ENCODE measurements at regions not wholly inside any gene's neighbourhood (a gene's known extent, or its start where the extent isn't known, plus 50 kb on each side); places are given as distances from the start of the nearest gene placed in this dataset.

DNA sequence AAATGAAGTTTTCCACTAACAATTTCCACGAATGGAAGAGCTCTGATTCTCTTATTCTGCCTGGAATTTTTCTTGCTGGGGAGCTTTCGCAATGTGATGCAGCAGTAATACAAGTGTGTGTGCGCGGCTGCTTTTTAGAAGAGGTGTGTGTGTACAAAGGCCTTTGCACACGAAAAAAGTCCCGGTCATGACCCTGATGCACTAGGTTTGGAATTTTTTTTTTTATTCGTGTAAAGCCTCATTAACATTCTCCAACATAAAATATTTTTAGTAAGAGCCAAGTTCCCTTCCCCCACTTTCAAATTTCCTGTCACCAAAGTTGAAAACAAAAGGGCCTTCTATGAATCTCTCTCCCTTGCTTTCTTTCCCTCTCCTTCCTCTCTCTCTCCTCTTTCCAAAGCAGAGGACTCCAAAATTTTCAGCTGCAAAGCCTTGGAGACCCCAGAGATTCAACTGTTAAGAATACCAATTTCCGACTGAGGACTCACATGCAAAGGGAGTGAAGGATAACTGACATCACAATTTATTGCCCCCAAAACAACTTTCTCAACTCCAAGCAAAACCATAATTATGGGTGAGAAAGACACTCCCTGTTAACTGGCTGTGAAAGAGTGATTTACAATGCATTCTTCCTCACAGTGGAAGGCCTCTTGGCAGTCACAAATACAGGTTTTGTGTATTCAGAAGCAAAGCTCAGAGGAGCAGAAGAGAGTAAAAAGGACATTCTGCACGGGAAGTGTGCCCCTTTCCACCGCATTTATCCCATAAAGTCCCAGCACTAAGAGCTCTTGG, 421.2 kb upstream of the JARID2 start:
- intact Hi-C loops (cut with DNase I; ENCODE audit: low total_unique reads) = no loop called here
- no peak overlapping the region for H3K27ac ChIP-seq
- H3K27me3 ChIP-seq = no peaks in the 10 kb centered on the region
- H3K36me3 ChIP-seq = no peaks in the 10 kb centered on the region
- DNase-seq (no peak), ATAC-seq (no peak)
- no peaks in the 10 kb centered on the region for H3K9me3 ChIP-seq
- H3K4me1 ChIP-seq = no peaks in the 10 kb centered on the region
- no peak for TF ChIP-seq POLR2A (IDR thresholded peaks at IDR 0.05)
- TF ChIP-seq, protein P1, sequence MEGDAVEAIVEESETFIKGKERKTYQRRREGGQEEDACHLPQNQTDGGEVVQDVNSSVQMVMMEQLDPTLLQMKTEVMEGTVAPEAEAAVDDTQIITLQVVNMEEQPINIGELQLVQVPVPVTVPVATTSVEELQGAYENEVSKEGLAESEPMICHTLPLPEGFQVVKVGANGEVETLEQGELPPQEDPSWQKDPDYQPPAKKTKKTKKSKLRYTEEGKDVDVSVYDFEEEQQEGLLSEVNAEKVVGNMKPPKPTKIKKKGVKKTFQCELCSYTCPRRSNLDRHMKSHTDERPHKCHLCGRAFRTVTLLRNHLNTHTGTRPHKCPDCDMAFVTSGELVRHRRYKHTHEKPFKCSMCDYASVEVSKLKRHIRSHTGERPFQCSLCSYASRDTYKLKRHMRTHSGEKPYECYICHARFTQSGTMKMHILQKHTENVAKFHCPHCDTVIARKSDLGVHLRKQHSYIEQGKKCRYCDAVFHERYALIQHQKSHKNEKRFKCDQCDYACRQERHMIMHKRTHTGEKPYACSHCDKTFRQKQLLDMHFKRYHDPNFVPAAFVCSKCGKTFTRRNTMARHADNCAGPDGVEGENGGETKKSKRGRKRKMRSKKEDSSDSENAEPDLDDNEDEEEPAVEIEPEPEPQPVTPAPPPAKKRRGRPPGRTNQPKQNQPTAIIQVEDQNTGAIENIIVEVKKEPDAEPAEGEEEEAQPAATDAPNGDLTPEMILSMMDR (IDR thresholded peaks at IDR 0.05 in 4 of 5, conservative IDR thresholded peaks at IDR 0.05 in 1 of 5) = no peak
- in situ Hi-C loops (cut with MboI; ENCODE audit: low sequenced_read_pairs in 4 of 4) = no loop called here
- no peak overlapping the region for H3K4me3 ChIP-seq

DNA sequence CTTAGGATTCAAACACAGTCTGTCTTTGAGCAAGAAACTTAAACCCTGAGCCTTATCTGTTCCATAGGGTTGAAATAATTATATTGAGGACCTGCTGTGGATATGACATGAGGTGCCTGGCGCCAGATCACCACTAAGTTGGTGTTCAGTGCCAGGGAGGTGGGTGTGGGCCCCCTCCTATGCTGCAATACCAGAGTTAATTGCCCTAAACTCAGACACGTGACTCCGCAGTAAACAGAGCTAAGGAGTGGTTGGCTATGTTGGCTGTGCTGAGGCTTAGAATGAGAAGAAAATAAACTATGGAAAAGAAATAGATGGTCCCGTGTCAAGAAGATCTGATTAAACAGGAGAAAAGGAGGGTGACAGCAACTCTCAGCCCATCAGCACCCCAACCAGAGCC, 419.4 kb upstream of the JARID2 start:
- DNase-seq = no peak
- Histone ChIP-seq H3K27ac (no peak overlapping the region), H3K4me3 (no peak overlapping the region), H3K36me3 (no peaks in the 10 kb centered on the region), H3K9me3 (no peaks in the 10 kb centered on the region), H3K4me1 (no peaks in the 10 kb centered on the region), H3K27me3 (no peaks in the 10 kb centered on the region)
- intact Hi-C loops (cut with DNase I; ENCODE audit: low total_unique reads) = no loop called here
- ATAC-seq = no peak
- in situ Hi-C loops (cut with MboI; ENCODE audit: low sequenced_read_pairs in 4 of 4) = no loop called here
- TF ChIP-seq, protein P1 (IDR thresholded peaks at IDR 0.05 in 4 of 5, conservative IDR thresholded peaks at IDR 0.05 in 1 of 5) = no peak
- TF ChIP-seq POLR2A (IDR thresholded peaks at IDR 0.05) = no peak

DNA sequence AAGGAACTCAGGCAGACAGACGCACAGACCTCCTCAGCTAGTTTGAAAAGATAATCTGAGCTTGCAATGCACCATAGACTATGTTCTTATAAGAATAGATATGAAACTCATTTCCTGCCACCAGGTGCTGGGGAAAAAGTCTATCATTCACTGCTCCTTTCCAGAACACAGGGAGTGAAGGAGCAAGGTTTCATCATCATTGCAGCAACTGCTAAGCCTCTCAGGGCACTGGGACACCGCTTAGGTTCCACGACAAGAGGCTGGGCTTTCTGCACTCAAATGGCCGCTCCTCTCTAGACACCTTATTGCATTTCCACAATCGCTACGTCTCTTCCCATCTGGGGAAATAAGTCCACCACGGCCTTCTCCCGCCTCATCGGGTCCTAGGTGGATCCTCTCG, 418.5 kb upstream of the JARID2 start:
- in situ Hi-C loops (cut with MboI; ENCODE audit: low sequenced_read_pairs in 4 of 4) (no loop called here), intact Hi-C loops (cut with DNase I; ENCODE audit: low total_unique reads) (no loop called here)
- Histone ChIP-seq H3K36me3 (no peaks in the 10 kb centered on the region), H3K4me1 (no peaks in the 10 kb centered on the region), H3K9me3 (no peaks in the 10 kb centered on the region), H3K27me3 (no peaks in the 10 kb centered on the region), H3K27ac (no peak overlapping the region), H3K4me3 (no peak overlapping the region)
- ATAC-seq (no peak), DNase-seq (no peak)
- no peak for TF ChIP-seq POLR2A (IDR thresholded peaks at IDR 0.05)
- TF ChIP-seq, protein P1 (IDR thresholded peaks at IDR 0.05 in 4 of 5, conservative IDR thresholded peaks at IDR 0.05 in 1 of 5) = no peak

DNA sequence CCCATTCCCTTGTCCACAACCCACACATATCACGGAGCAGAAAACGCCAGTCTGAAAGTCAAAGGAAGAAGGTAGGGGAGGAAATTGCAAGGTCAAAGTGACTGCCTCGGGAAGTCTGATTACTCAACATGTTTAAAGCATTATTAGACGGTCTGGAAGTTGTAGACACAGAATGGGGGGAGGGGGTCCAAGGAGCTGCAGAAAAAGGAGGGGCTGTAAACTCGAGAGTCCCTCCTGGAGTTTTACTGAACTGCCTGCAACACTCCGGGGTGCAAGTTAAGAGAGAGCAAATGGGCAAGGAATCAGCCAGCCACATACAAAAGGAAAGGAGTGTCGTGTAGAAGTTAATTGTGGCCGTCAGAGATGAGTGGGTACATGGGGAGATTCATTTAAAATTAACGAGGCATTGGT, 417.7 kb upstream of the JARID2 start:
- Histone ChIP-seq H3K4me3 (no peak overlapping the region), H3K27ac (no peak overlapping the region), H3K36me3 (no peaks in the 10 kb centered on the region), H3K9me3 (no peaks in the 10 kb centered on the region), H3K27me3 (no peaks in the 10 kb centered on the region), H3K4me1 (no peaks in the 10 kb centered on the region)
- intact Hi-C loops (cut with DNase I; ENCODE audit: low total_unique reads) = no loop called here
- in situ Hi-C loops (cut with MboI; ENCODE audit: low sequenced_read_pairs in 4 of 4) = no loop called here
- TF ChIP-seq, protein P1 (IDR thresholded peaks at IDR 0.05 in 4 of 5, conservative IDR thresholded peaks at IDR 0.05 in 1 of 5) = no peak
- TF ChIP-seq POLR2A (IDR thresholded peaks at IDR 0.05) = no peak
- ATAC-seq = no peak
- no peak for DNase-seq

DNA sequence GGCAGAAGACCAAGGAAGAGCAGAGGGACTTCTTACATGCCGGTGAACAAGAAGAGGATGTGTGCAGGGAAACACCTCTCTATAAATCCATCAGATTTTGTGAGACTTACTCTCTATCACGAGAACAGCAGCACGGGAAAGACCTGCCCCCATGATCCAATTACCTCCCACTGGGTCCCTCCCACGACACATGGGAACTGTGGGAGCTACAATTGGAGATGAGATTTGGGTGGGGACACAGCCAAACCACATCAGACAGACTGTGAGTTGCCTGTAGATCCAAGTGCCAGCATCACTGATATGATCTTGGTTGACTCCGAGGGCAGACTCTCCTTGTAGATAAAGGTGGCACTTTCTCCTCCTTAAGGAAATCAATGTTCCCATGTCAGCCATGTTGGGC, 414.8 kb upstream of the JARID2 start:
- in situ Hi-C loops (cut with MboI; ENCODE audit: low sequenced_read_pairs in 4 of 4) = no loop called here
- no peak for TF ChIP-seq POLR2A (IDR thresholded peaks at IDR 0.05)
- intact Hi-C loops (cut with DNase I; ENCODE audit: low total_unique reads) = no loop called here

More for the DNA sequence above, 414.8 kb upstream of the JARID2 start:
- H3K27me3 ChIP-seq = no peaks in the 10 kb centered on the region
- H3K36me3 ChIP-seq = no peaks in the 10 kb centered on the region
- no peak overlapping the region for H3K4me3 ChIP-seq
- no peaks in the 10 kb centered on the region for H3K4me1 ChIP-seq
- no peak overlapping the region for H3K27ac ChIP-seq
- no peak for ATAC-seq
- no peaks in the 10 kb centered on the region for H3K9me3 ChIP-seq
- DNase-seq = no peak
